Islet precursor cell (in vitro differentiated cells): ENCODE measurements at regions not wholly inside any gene's neighbourhood (a gene's known extent, or its start where the extent isn't known, plus 50 kb on each side); places are given as distances from the start of the nearest gene placed in this dataset.

ENCODE experiments used
- DNase-seq: peaks from one replicate; pipeline ENCODE4 v3.0.0-alpha.2; 2018

GRCh38 chr3:155029941-155030340 lies 50.2 kb upstream of the MME start:
- no peak for DNase-seq

DNA sequence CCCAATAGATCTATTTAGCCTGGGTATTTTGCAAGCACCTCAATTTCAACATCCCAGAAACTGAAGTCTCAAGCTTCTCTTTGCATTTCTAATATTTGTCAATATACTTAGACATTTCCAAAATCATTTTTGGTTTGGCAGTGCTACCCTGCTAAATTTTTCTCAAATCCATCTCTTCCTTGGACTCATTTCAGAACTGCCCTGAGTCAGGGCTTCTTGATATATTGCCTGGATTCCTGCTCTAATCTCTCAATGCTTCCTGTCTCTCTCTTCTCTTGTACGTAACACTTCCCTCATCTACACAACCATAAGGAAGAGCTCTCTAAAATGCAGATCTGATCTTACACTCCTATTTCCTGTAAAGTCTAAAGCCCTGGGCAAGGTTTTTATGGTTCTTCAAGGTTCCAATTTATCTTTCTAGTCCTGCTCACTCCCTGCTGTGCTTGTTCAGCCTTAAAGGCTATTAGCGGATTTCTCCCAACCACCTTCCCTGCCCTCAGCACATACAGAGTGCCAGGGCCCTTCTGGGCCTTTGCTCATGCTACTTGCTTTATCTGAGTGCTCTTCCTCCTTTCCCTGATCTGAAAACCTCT lies 53.0 kb upstream of the MME start:
- DNase-seq: no peak

GRCh38 chr3:155024006-155024638 lies 56.0 kb upstream of the MME start:
- peak; percentile 65 for DNase-seq

GRCh38 chr3:155022896-155023295 lies 57.2 kb upstream of the MME start:
- DNase-seq: no peak

DNA sequence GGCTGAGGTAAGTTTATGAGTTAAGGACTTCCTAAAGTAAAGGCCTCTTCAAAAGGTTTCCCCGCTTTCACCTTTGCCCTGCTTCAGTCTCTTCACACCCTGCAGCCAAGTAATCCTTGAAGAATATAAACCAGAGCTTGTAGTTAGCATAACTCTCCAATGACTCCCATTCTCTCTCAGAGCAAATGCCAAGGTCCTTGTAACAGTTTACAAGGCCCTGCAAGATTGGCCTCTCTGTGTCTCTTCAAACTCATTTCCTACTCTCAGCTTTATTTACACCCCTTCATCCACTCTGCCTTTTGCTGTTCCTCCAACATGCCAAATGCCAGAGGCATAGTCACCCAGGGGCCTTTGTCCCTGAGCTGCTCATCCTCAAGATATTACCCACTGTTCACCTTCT lies 60.5 kb upstream of the MME start:
- peak; percentile 93 for DNase-seq

GRCh38 chr3:155018621-155019330 lies 61.3 kb upstream of the MME start:
- no peak for DNase-seq

GRCh38 chr3:155015776-155016436 lies 64.2 kb upstream of the MME start:
- no peak for DNase-seq

DNA sequence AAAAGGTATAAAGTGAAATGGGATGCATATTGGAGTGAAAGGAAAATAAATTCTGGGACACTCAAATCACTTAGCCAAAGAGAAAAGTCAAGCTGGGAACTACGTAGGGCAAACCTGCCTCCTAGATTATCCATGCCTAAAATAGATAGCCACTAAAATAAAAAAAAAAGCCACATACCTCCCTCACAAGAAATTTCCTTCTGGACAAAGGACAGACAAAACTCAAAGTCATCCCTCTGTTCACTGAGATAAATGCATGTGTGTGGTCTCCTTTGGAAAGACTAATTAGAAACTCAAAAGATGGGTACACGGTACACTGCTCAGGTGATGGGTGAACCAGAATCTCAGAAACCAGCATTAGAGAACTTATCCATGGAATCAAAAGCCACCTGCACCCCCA lies 65.2 kb upstream of the MME start:
- no peak for DNase-seq

GRCh38 chr3:155013427-155013826 lies 66.7 kb upstream of the MME start:
- no peak for DNase-seq

- DNase-seq: no peak
Observed at GRCh38 chr3:155012584-155012983, 67.5 kb upstream of the MME start.

GRCh38 chr3:155010416-155010815 lies 69.7 kb upstream of the MME start:
- DNase-seq: peak; percentile 62

GRCh38 chr3:155009217-155009616 lies 70.9 kb upstream of the MME start:
- DNase-seq: no peak

DNA sequence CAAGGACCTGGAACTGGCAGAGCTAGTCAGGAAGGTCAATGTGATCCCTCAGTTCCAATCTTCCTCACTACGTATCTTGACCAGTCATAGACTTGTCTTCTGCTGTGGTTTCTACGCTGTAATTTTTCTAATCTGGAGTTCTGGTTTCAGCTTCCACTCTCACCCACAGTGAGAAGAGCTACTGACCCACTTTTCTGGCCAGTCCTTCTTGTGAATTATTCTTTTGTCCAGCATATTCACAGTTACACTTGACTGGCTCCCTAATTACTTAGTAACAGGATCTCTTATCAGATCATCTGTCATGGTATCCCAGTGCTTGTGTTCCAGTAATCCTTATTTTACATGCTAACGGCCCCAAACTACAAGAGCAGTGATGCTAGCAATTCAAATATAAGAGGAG lies 72.4 kb upstream of the MME start:
- no peak for DNase-seq

DNA sequence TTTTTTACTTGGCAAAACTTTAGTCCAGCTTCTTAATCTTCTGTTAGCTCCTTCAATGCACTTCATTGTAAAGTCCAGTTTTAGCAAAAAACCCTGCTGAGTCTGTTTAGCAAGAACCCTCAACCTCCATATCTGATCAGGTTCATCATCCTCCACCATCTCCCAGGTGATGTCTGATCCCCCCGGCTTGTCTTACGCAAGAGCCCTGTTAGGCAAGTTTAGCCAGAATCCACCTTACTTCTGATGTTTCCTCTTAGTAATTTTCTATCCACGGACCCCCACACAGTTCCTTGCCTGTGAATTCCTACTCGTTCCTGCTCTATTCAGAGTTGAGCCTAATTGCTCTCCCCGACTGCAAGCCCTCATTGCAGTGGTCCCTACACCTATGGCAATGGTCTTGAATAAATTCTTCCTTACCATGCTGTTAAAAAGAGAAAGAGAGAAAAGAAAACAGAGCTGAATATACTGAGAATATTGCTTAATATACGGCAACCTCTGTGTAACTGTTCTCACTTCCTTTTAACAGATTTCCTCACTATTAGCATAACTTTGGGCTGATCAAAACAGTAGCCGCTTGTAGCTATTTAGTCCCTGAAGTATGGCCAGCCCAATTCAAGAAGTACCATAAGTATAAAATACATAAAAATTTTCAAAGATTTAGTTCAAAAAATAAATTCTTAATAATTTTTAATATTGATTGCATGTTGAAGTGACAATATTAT lies 78.7 kb upstream of the MME start:
- no peak for DNase-seq

GRCh38 chr3:154992655-154993054 lies 87.5 kb upstream of the MME start:
- DNase-seq: no peak

- DNase-seq: no peak
Observed at GRCh38 chr3:154990543-154990942, 89.6 kb upstream of the MME start.

DNA sequence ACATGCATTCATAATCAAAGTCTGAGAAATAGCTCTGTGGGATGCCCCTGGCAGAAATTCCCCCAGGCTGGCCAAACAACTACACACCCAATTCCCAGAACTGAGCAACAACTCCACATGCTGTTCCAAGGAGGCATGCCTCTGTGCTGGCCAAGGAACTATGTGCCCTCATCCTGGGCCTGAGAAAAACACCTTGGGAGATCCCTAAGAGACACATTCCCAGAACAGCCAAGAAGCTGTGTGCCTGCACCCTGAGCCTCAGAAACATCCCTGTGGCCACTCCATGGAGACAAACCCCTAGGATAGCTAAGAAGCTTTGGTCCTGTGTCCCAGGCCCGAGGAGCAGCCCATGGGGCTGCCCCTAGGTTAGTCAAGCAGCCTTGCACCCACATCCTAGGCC lies 92.3 kb upstream of the MME start:
- DNase-seq: no peak

DNA sequence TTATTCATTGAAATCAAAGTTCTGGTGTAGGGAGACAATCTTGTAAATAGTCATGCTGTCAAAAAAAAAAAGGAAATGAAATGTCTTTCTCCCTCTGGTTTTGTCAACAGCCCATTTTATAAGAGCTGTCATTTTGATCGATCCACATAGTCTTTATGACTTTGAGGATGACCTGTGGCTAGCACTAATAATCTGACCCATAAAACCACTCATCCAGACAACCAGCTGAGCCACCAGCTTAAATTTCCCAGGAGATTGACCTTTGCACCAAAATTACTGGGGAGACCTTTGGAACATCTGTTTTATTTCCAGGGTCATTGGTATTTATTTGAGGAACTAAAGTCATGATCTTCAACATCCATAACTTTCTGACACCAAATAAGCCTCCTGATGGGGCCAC lies 98.5 kb upstream of the MME start:
- DNase-seq: no peak

- no peak for DNase-seq
Observed at GRCh38 chr3:154981201-154981600, 98.9 kb upstream of the MME start.

- DNase-seq: no peak
Observed at GRCh38 chr3:154979331-154979730, 100.8 kb upstream of the MME start.

DNA sequence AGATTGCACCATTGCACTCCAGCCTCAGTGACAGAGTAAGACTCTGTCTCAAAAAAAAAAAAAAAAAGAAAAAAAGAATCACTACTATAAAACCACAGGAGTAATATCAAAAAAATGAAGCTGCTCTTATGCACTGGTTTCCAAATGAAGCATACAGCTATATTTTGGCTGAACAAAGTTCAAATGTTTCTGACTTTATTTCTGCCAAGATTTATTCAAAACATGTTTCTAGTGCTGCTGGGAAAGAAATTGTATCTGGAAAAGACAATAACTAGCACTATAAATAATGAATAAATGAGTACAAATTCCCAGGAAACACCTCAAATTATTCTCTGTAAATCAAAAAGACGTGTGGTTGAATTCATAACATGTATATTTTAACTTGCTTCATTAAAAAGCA lies 102.5 kb upstream of the MME start:
- DNase-seq: no peak

DNA sequence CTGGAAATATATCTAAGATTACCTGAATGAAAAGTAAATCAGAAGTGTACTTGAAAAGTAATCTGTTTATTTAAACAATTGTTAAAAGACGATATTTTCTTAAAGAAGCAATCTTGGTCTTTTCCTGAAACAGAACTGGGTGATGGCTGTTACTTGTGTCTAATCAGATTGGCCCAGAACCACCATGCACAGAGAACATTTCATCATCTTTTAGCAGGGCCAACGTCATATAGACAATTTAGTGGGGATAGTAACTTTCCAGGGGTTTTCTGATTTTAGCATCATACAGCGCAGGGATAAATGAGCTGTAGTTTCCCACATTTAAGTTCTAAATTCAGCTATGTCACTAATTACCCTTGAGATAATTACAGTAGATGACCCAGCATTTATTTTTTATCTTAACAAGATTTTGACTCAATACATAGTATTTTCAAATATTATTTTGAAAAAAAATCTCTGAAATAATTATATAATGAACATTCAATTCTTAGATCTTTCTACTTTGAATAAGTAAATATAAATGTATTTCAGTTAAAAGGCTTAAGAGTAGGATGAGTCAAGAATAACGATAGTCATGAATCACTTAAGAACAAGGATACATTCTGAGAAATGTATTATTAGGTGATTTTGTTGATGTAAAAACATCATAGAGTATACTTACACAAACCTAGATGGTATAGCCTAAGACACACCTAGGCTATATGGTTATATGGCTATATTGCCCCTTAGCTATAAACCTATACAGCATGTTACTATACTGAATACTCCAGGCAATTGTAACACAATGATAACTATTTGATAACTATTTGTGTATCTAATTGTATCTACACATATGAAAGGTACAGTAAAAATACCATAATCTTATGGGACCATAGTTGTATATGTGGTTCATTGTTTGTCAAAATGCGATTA lies 103.8 kb upstream of the MME start:
- DNase-seq: no peak
